ENCODE measurements at regions not wholly inside any gene's neighbourhood (a gene's known extent, or its start where the extent isn't known, plus 50 kb on each side); places are given as distances from the start of the nearest gene placed in this dataset.

DNA sequence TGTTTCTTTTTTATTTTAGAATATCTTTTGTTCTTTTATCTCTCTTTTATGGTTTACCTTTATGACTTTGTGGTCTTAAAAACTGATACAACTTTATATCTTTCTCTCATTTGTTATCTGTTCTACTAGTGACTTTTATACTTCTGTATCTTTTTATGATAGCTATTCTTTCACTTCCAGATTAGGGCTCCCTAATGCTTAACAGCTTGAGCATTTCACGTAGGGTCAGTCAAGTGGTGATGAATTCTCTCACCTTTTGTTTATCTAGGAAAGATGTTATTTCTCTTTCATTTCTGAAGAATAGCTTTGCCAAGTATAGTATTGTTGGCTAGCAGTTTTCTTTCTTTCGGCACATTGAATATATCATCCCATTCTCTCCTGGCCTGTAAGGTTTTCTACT, 123.6 kb downstream of the NUDT12 start:
- TF ChIP-seq, protein P1, sequence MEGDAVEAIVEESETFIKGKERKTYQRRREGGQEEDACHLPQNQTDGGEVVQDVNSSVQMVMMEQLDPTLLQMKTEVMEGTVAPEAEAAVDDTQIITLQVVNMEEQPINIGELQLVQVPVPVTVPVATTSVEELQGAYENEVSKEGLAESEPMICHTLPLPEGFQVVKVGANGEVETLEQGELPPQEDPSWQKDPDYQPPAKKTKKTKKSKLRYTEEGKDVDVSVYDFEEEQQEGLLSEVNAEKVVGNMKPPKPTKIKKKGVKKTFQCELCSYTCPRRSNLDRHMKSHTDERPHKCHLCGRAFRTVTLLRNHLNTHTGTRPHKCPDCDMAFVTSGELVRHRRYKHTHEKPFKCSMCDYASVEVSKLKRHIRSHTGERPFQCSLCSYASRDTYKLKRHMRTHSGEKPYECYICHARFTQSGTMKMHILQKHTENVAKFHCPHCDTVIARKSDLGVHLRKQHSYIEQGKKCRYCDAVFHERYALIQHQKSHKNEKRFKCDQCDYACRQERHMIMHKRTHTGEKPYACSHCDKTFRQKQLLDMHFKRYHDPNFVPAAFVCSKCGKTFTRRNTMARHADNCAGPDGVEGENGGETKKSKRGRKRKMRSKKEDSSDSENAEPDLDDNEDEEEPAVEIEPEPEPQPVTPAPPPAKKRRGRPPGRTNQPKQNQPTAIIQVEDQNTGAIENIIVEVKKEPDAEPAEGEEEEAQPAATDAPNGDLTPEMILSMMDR (IDR thresholded peaks at IDR 0.05; ENCODE audit: insufficient read depth, low read depth, low read length), result no peak
- no peak for TF ChIP-seq EZH2 (IDR thresholded peaks at IDR 0.05; ENCODE audit: insufficient read depth, low read length)

Measured in astrocyte (in vitro differentiated cells and primary cell).